Osteocyte (in vitro differentiated cells): ENCODE measurements at regions not wholly inside any gene's neighbourhood (a gene's known extent, or its start where the extent isn't known, plus 50 kb on each side); places are given as distances from the start of the nearest gene placed in this dataset.

Experiments
- DNase-seq: peaks from one replicate; pipeline ENCODE4 v3.0.0; 2021; ENCODE audit warnings: mixed read lengths; ENCODE audit not compliant: unreplicated experiment; ENCODE audit errors: extremely low spot score
- H3K27ac Mint-ChIP-seq: one replicate; pipeline ENCODE4 v1.8.0; 2021; ENCODE audit warnings: mild to moderate bottlenecking, mixed read lengths; ENCODE audit not compliant: unreplicated experiment
- H3K27me3 Mint-ChIP-seq: one replicate; pipeline ENCODE4 v1.8.0; 2021; ENCODE audit warnings: mixed read lengths; ENCODE audit not compliant: unreplicated experiment
- H3K36me3 Mint-ChIP-seq: one replicate; pipeline ENCODE4 v1.8.0; 2021; ENCODE audit warnings: mixed read lengths; ENCODE audit not compliant: unreplicated experiment
- H3K4me1 Mint-ChIP-seq: one replicate; pipeline ENCODE4 v1.8.0; 2021; ENCODE audit warnings: mixed read lengths; ENCODE audit not compliant: unreplicated experiment
- H3K4me3 Mint-ChIP-seq: one replicate; pipeline ENCODE4 v1.8.0; 2021; ENCODE audit warnings: mild to moderate bottlenecking, moderate library complexity, mixed read lengths; ENCODE audit not compliant: unreplicated experiment
- H3K9me3 Mint-ChIP-seq: one replicate; pipeline ENCODE4 v1.8.0; 2021; ENCODE audit warnings: mixed read lengths; ENCODE audit not compliant: unreplicated experiment
- CTCF ChIP-seq: fragments of 200-600 bp; sonication (generic); IDR thresholded peaks from 2 replicates; pipeline ENCODE4 v1.5.0; 2021; ENCODE audit warnings: antibody characterized with exemption, mild to moderate bottlenecking, moderate library complexity

- H3K27ac Mint-ChIP-seq: no peak overlapping the region
- DNase-seq: no peak
- peaks cover 13% of the 10 kb centered on the region for H3K9me3 Mint-ChIP-seq
- H3K27me3 Mint-ChIP-seq: no peaks in the 10 kb centered on the region
- no peaks in the 10 kb centered on the region for H3K36me3 Mint-ChIP-seq
- H3K4me1 Mint-ChIP-seq: no peaks in the 10 kb centered on the region
- no peak for TF ChIP-seq CTCF
- H3K4me3 Mint-ChIP-seq: no peak overlapping the region
Measured at GRCh38 chr16:17605784-17606183, 135.0 kb upstream of the XYLT1 start.

GRCh38 chr16:17603626-17604025 is 132.9 kb upstream of the XYLT1 start:
- Mint-ChIP-seq H3K27me3 (no peaks in the 10 kb centered on the region), H3K4me3 (no peak overlapping the region), H3K4me1 (no peaks in the 10 kb centered on the region), H3K9me3 (peaks cover 21% of the 10 kb centered on the region), H3K36me3 (no peaks in the 10 kb centered on the region), H3K27ac (no peak overlapping the region)
- DNase-seq: no peak
- no peak for TF ChIP-seq CTCF

- peaks cover 30% of the 10 kb centered on the region for H3K9me3 Mint-ChIP-seq
- H3K4me3 Mint-ChIP-seq: no peak overlapping the region
- no peaks in the 10 kb centered on the region for H3K4me1 Mint-ChIP-seq
- no peak for TF ChIP-seq CTCF
- H3K27ac Mint-ChIP-seq: no peak overlapping the region
- no peak for DNase-seq
- no peaks in the 10 kb centered on the region for H3K36me3 Mint-ChIP-seq
- H3K27me3 Mint-ChIP-seq: no peaks in the 10 kb centered on the region
Measured at GRCh38 chr16:17602678-17603077, 131.9 kb upstream of the XYLT1 start.

GRCh38 chr16:17598968-17599367 is 128.2 kb upstream of the XYLT1 start:
- Mint-ChIP-seq H3K4me3 (no peak overlapping the region), H3K27ac (no peak overlapping the region), H3K36me3 (no peaks in the 10 kb centered on the region), H3K27me3 (no peaks in the 10 kb centered on the region), H3K4me1 (no peaks in the 10 kb centered on the region), H3K9me3 (peaks cover 41% of the 10 kb centered on the region)
- DNase-seq: no peak
- no peak for TF ChIP-seq CTCF

GRCh38 chr16:17591655-17592405 is 121.1 kb upstream of the XYLT1 start:
- peak; percentile 19 for DNase-seq
- no peak for TF ChIP-seq CTCF
- no peak overlapping the region for H3K4me3 Mint-ChIP-seq
- no peaks in the 10 kb centered on the region for H3K4me1 Mint-ChIP-seq
- no peaks in the 10 kb centered on the region for H3K36me3 Mint-ChIP-seq
- no peak overlapping the region for H3K27ac Mint-ChIP-seq
- H3K9me3 Mint-ChIP-seq: peaks cover 23% of the 10 kb centered on the region
- no peaks in the 10 kb centered on the region for H3K27me3 Mint-ChIP-seq
